Vagina (tissue), 2 donors: ENCODE measurements at regions not wholly inside any gene's neighbourhood (a gene's known extent, or its start where the extent isn't known, plus 50 kb on each side); places are given as distances from the start of the nearest gene placed in this dataset.

ENCODE experiments used
- DNase-seq, 2 donors: peaks; one replicate each; pipeline ENCODE4 v3.0.0-alpha.2; 2017; ENCODE audit errors: extremely low spot score in 2 of 2
- H3K27ac ChIP-seq: fragments of 200-600 bp; sonication (generic); one replicate; pipeline ENCODE4 v1.5.1; 2019
- H3K27me3 ChIP-seq: fragments of 200-600 bp; sonication (generic); one replicate; pipeline ENCODE4 v1.5.1; 2019
- H3K36me3 ChIP-seq, 2 donors: fragments of 200-600 bp; sonication (generic); one replicate each; pipeline ENCODE4 v1.5.1; 2017 to 2019
- H3K4me1 ChIP-seq: fragments of 200-600 bp; sonication (generic); one replicate; pipeline ENCODE4 v1.5.1; 2019
- H3K4me3 ChIP-seq, 2 donors: fragments of 200-600 bp; sonication (generic); 1 replicate in 1 of 2; 2 replicates in 1 of 2; pipeline ENCODE4 v1.5.1; 2016 to 2019
- H3K9me3 ChIP-seq: fragments of 200-600 bp; sonication (generic); one replicate; pipeline ENCODE4 v1.5.1; 2019
- CTCF ChIP-seq, 3 experiments: fragments of 450-650 bp in 2 of 3; fragments of 200-600 bp in 1 of 3; sonication (generic) in 1 of 3; IDR thresholded peaks; one replicate each; pipeline ENCODE4 v1.5.1; 2017 to 2019; ENCODE audit warnings: antibody characterized with exemption in 3 of 3, mild to moderate bottlenecking in 2 of 3, moderate library complexity in 2 of 3
- POLR2A ChIP-seq, 2 donors: fragments of 450-650 bp; IDR thresholded peaks; one replicate each; pipeline ENCODE4 v1.6.1; 2017; ENCODE audit warnings: antibody characterized with exemption in 2 of 2, mild to moderate bottlenecking in 2 of 2, moderate library complexity in 2 of 2
- POLR2AphosphoS5 ChIP-seq, 2 donors: sonication (generic); formaldehyde crosslinking; IDR thresholded peaks; one replicate each; pipeline ENCODE4 v1.9.0; 2017; ENCODE audit warnings: antibody characterized with exemption in 2 of 2, mild to moderate bottlenecking in 2 of 2, low read depth in 1 of 2; ENCODE audit not compliant: insufficient read depth in 1 of 2
- intact Hi-C: fragments of 100-400 bp; cut with DNase I; formaldehyde crosslinking; loops from one replicate; pipeline ENCODE4 v1.15.1; 2023

GRCh38 chr5:133668458-133668857, 56.1 kb upstream of the FSTL4 start:
- intact Hi-C loops = no loop called here
- peak; percentile 60 to 82 for DNase-seq
- Histone ChIP-seq H3K36me3 (no peaks in the 10 kb centered on the region), H3K4me3 (no peak overlapping the region), H3K4me1 (no peaks in the 10 kb centered on the region), H3K27me3 (no peaks in the 10 kb centered on the region), H3K27ac (no peak overlapping the region), H3K9me3 (no peaks in the 10 kb centered on the region)
- TF ChIP-seq POLR2A (IDR thresholded peaks at IDR 0.05) = no peak
- TF ChIP-seq CTCF (IDR thresholded peaks at IDR 0.05) = no peak
- TF ChIP-seq POLR2AphosphoS5 (IDR thresholded peaks at IDR 0.05; ENCODE audit: insufficient read depth in 1 of 2, low read depth in 1 of 2) = no peak

GRCh38 chr5:133667217-133667616, 54.9 kb upstream of the FSTL4 start:
- Histone ChIP-seq H3K27me3 (no peaks in the 10 kb centered on the region), H3K27ac (no peak overlapping the region), H3K4me3 (no peak overlapping the region), H3K4me1 (no peaks in the 10 kb centered on the region), H3K9me3 (no peaks in the 10 kb centered on the region), H3K36me3 (no peaks in the 10 kb centered on the region)
- TF ChIP-seq POLR2A (IDR thresholded peaks at IDR 0.05) = no peak
- TF ChIP-seq CTCF (IDR thresholded peaks at IDR 0.05) = no peak
- TF ChIP-seq POLR2AphosphoS5 (IDR thresholded peaks at IDR 0.05; ENCODE audit: insufficient read depth in 1 of 2, low read depth in 1 of 2) = no peak
- intact Hi-C loops = no loop called here
- peak in 1 of 2 donors; percentile 1 for DNase-seq

- no peaks in the 10 kb centered on the region for H3K27me3 ChIP-seq
- no peak overlapping the region for H3K27ac ChIP-seq
- peak; percentile 37 to 69 for DNase-seq
- no peak for TF ChIP-seq POLR2A (IDR thresholded peaks at IDR 0.05)
- TF ChIP-seq POLR2AphosphoS5 (IDR thresholded peaks at IDR 0.05; ENCODE audit: insufficient read depth in 1 of 2, low read depth in 1 of 2) = no peak
- TF ChIP-seq CTCF (IDR thresholded peaks at IDR 0.05) = no peak
- intact Hi-C loops = no loop called here
- H3K4me3 ChIP-seq = no peak overlapping the region
- no peaks in the 10 kb centered on the region for H3K4me1 ChIP-seq
- H3K9me3 ChIP-seq = no peaks in the 10 kb centered on the region
- no peaks in the 10 kb centered on the region for H3K36me3 ChIP-seq
Measured at GRCh38 chr5:133665571-133665970, 53.2 kb upstream of the FSTL4 start.

GRCh38 chr5:133664422-133664821, 52.1 kb upstream of the FSTL4 start:
- Histone ChIP-seq H3K4me1 (no peaks in the 10 kb centered on the region), H3K4me3 (no peak overlapping the region), H3K36me3 (no peaks in the 10 kb centered on the region), H3K27me3 (no peaks in the 10 kb centered on the region), H3K9me3 (no peaks in the 10 kb centered on the region), H3K27ac (no peak overlapping the region)
- TF ChIP-seq POLR2A (IDR thresholded peaks at IDR 0.05) (no peak), CTCF (IDR thresholded peaks at IDR 0.05) (no peak), POLR2AphosphoS5 (IDR thresholded peaks at IDR 0.05; ENCODE audit: insufficient read depth in 1 of 2, low read depth in 1 of 2) (no peak)
- intact Hi-C loops = no loop called here
- peak; percentile 29 to 85 for DNase-seq

GRCh38 chr5:133663397-133664054, 51.2 kb upstream of the FSTL4 start:
- intact Hi-C loops = no loop called here
- no peaks in the 10 kb centered on the region for H3K9me3 ChIP-seq
- no peak overlapping the region for H3K27ac ChIP-seq
- no peak overlapping the region for H3K4me3 ChIP-seq
- DNase-seq = peak; percentile 34 to 49
- no peaks in the 10 kb centered on the region for H3K27me3 ChIP-seq
- no peaks in the 10 kb centered on the region for H3K4me1 ChIP-seq
- H3K36me3 ChIP-seq = no peaks in the 10 kb centered on the region
- TF ChIP-seq CTCF (IDR thresholded peaks at IDR 0.05) (no peak), POLR2AphosphoS5 (IDR thresholded peaks at IDR 0.05; ENCODE audit: insufficient read depth in 1 of 2, low read depth in 1 of 2) (no peak), POLR2A (IDR thresholded peaks at IDR 0.05) (no peak)
